HG02610 (cell line): ENCODE measurements at regions not wholly inside any gene's neighbourhood (a gene's known extent, or its start where the extent isn't known, plus 50 kb on each side); places are given as distances from the start of the nearest gene placed in this dataset.

ENCODE experiments used
- ATAC-seq: cut with Tn5 transposase; IDR thresholded peaks from one replicate; pipeline ENCODE4 v1.9.1; 2021; ENCODE audit warnings: mild to moderate bottlenecking, moderate library complexity; ENCODE audit not compliant: unreplicated experiment

- ATAC-seq, result no peak
These were observed 114.3 kb downstream of the ASCL4 start for GRCh38 chr12:107888789-107889188.

GRCh38 chr12:107891967-107892366 is 117.5 kb downstream of the ASCL4 start:
- no peak for ATAC-seq

- ATAC-seq, result no peak
These were observed 120.1 kb downstream of the ASCL4 start for GRCh38 chr12:107894589-107894988.

GRCh38 chr12:107895966-107896365 is 121.5 kb downstream of the ASCL4 start:
- ATAC-seq, result no peak

- ATAC-seq, result no peak
These were observed 126.1 kb downstream of the ASCL4 start for GRCh38 chr12:107900588-107900987.

- ATAC-seq, result peak; percentile 51
These were observed 129.0 kb downstream of the ASCL4 start for GRCh38 chr12:107903341-107904061.

- no peak for ATAC-seq
These were observed 132.2 kb downstream of the ASCL4 start for GRCh38 chr12:107906707-107907106.

- ATAC-seq, result no peak
These were observed 138.0 kb downstream of the ASCL4 start for GRCh38 chr12:107912421-107913004.

- no peak for ATAC-seq
These were observed 140.0 kb downstream of the ASCL4 start for GRCh38 chr12:107914460-107914977.

- no peak for ATAC-seq
These were observed 143.7 kb downstream of the ASCL4 start for GRCh38 chr12:107917912-107918800.

- no peak for ATAC-seq
These were observed 146.6 kb downstream of the ASCL4 start for GRCh38 chr12:107921062-107921461.

- ATAC-seq, result no peak
These were observed 150.6 kb downstream of the ASCL4 start for GRCh38 chr12:107925125-107925524.

- ATAC-seq, result no peak
These were observed 154.9 kb downstream of the ASCL4 start for GRCh38 chr12:107929436-107929835.

GRCh38 chr12:107931761-107932160 is 157.3 kb downstream of the ASCL4 start:
- ATAC-seq, result no peak

GRCh38 chr12:107938446-107938845 is 163.9 kb downstream of the ASCL4 start:
- no peak for ATAC-seq

- ATAC-seq, result no peak
These were observed 174.0 kb downstream of the ASCL4 start for GRCh38 chr12:107948391-107948945.

GRCh38 chr12:107951024-107951423 is 176.5 kb downstream of the ASCL4 start:
- ATAC-seq, result no peak

GRCh38 chr12:107955966-107956643 is 173.0 kb upstream of the WSCD2 start:
- no peak for ATAC-seq

GRCh38 chr12:107957459-107957858 is 171.6 kb upstream of the WSCD2 start:
- ATAC-seq, result no peak

- ATAC-seq, result no peak
These were observed 165.5 kb upstream of the WSCD2 start for GRCh38 chr12:107963635-107964034.

- ATAC-seq, result no peak
These were observed 161.9 kb upstream of the WSCD2 start for GRCh38 chr12:107967170-107967569.
